ENCODE measurements at regions not wholly inside any gene's neighbourhood (a gene's known extent, or its start where the extent isn't known, plus 50 kb on each side); places are given as distances from the start of the nearest gene placed in this dataset.

- TF ChIP-seq FOS (IDR thresholded peaks at IDR 0.05; ENCODE audit: borderline replicate concordance, insufficient read depth, low read length) (no peak), CTCF (IDR thresholded peaks at IDR 0.05; ENCODE audit: extremely low read depth in 1 of 2, insufficient read depth in 1 of 2, low read depth in 1 of 2, low read length in 2 of 2) (no peak)
- DNase-seq (ENCODE audit: low read depth, low spot score): no peak
- intact Hi-C loops (cut with micrococcal nuclease) (no loop called here), dilution Hi-C loops (cut with MboI; ENCODE audit: extremely low pct_ligation_motif_present, low sequenced_read_pairs) (no loop called here)
- Histone ChIP-seq H4K20me1 (replicated peaks; ENCODE audit: control insufficient read depth, extremely low read depth, insufficient read depth, low read length) (no peaks in the 10 kb centered on the region), H3K9me1 (replicated peaks; ENCODE audit: control insufficient read depth, extremely low read depth, insufficient read depth, low read length) (no peaks in the 10 kb centered on the region), H3K9me3 (replicated peaks; ENCODE audit: control insufficient read depth, insufficient read depth, low read length) (peaks cover 1% of the 10 kb centered on the region), H3K27me3 (ENCODE audit: control insufficient read depth in 2 of 2, insufficient read depth in 2 of 2, low read length in 2 of 2) (no peaks in the 10 kb centered on the region), H2AFZ (ENCODE audit: low read depth, low read length) (no peak overlapping the region), H3K9ac (replicated peaks; ENCODE audit: extremely low read depth, insufficient read depth, low read length) (no peak overlapping the region), H3K36me3 (ENCODE audit: control insufficient read depth in 2 of 2, extremely low read depth in 1 of 2, insufficient read depth in 2 of 2, low read length in 2 of 2) (no peaks in the 10 kb centered on the region), H3K79me2 (ENCODE audit: control insufficient read depth, insufficient read depth, low read length) (no peaks in the 10 kb centered on the region), H3K4me3 (replicated peaks in 1 of 3; ENCODE audit: insufficient read depth in 1 of 3, low read depth in 1 of 3, low read length in 3 of 3) (no peak overlapping the region), H3K4me1 (ENCODE audit: control insufficient read depth, extremely low read depth, insufficient read depth, low read length) (no peaks in the 10 kb centered on the region), H3K4me2 (ENCODE audit: insufficient read depth, low read length) (no peak overlapping the region), H3K27ac (ENCODE audit: insufficient read depth, low read depth, low read length) (no peak overlapping the region)
- ChIA-PET POLR2A (no interaction called here), CTCF (no interaction called here)
- no TSS peak for BruUV-seq (replicated peaks)
- no peak for FAIRE-seq
These were observed 620.0 kb upstream of the SEL1L start for GRCh38 chr14:82153689-82154088.

GRCh38 chr14:82159624-82160023 is 626.0 kb upstream of the SEL1L start:
- no peak overlapping the region for H3K27ac ChIP-seq (ENCODE audit: insufficient read depth, low read depth, low read length)
- H3K27me3 ChIP-seq (ENCODE audit: control insufficient read depth in 2 of 2, insufficient read depth in 2 of 2, low read length in 2 of 2): no peaks in the 10 kb centered on the region
- H3K4me3 ChIP-seq (replicated peaks in 1 of 3; ENCODE audit: insufficient read depth in 1 of 3, low read depth in 1 of 3, low read length in 3 of 3): no peak overlapping the region
- ChIA-PET CTCF (no interaction called here), POLR2A (no interaction called here)
- H4K20me1 ChIP-seq (replicated peaks; ENCODE audit: control insufficient read depth, extremely low read depth, insufficient read depth, low read length): no peaks in the 10 kb centered on the region
- BruUV-seq (replicated peaks): no TSS peak
- FAIRE-seq: no peak
- H3K9me1 ChIP-seq (replicated peaks; ENCODE audit: control insufficient read depth, extremely low read depth, insufficient read depth, low read length): no peaks in the 10 kb centered on the region
- TF ChIP-seq MAX (IDR thresholded peaks at IDR 0.05; ENCODE audit: insufficient read depth, insufficient read length): no peak
- no peak for TF ChIP-seq POLR2AphosphoS5 (IDR thresholded peaks at IDR 0.05; ENCODE audit: insufficient read depth, low read depth, low read length)
- TF ChIP-seq CTCF (IDR thresholded peaks at IDR 0.05; ENCODE audit: extremely low read depth in 1 of 2, insufficient read depth in 1 of 2, low read depth in 1 of 2, low read length in 2 of 2): no peak
- no peak for TF ChIP-seq JUN (IDR thresholded peaks at IDR 0.05; ENCODE audit: borderline replicate concordance, insufficient read depth, insufficient read length, low read depth)
- TF ChIP-seq FOS (IDR thresholded peaks at IDR 0.05; ENCODE audit: borderline replicate concordance, insufficient read depth, low read length): no peak
- no peak for TF ChIP-seq GATA2 (IDR thresholded peaks at IDR 0.05; ENCODE audit: insufficient read depth, insufficient read length, low read depth, low read length)
- TF ChIP-seq EZH2 (IDR thresholded peaks at IDR 0.05; ENCODE audit: borderline replicate concordance, low read depth, low read length, severe bottlenecking): no peak
- TF ChIP-seq POLR2A (IDR thresholded peaks at IDR 0.05; ENCODE audit: low read depth, low read length): no peak
- no peak for TF ChIP-seq MYC (IDR thresholded peaks at IDR 0.05; ENCODE audit: low read depth, low read length)
- no peaks in the 10 kb centered on the region for H3K4me1 ChIP-seq (ENCODE audit: control insufficient read depth, extremely low read depth, insufficient read depth, low read length)
- dilution Hi-C loops (cut with MboI; ENCODE audit: extremely low pct_ligation_motif_present, low sequenced_read_pairs): no loop called here
- DNase-seq (ENCODE audit: low read depth, low spot score): no peak
- H3K9me3 ChIP-seq (replicated peaks; ENCODE audit: control insufficient read depth, insufficient read depth, low read length): peaks cover 5% of the 10 kb centered on the region
- no peak overlapping the region for H2AFZ ChIP-seq (ENCODE audit: low read depth, low read length)
- no peak overlapping the region for H3K9ac ChIP-seq (replicated peaks; ENCODE audit: extremely low read depth, insufficient read depth, low read length)
- no peaks in the 10 kb centered on the region for H3K36me3 ChIP-seq (ENCODE audit: control insufficient read depth in 2 of 2, extremely low read depth in 1 of 2, insufficient read depth in 2 of 2, low read length in 2 of 2)
- intact Hi-C loops (cut with micrococcal nuclease): no loop called here
- H3K79me2 ChIP-seq (ENCODE audit: control insufficient read depth, insufficient read depth, low read length): no peaks in the 10 kb centered on the region
- H3K4me2 ChIP-seq (ENCODE audit: insufficient read depth, low read length): no peak overlapping the region
